ENCODE measurements at regions not wholly inside any gene's neighbourhood (a gene's known extent, or its start where the extent isn't known, plus 50 kb on each side); places are given as distances from the start of the nearest gene placed in this dataset.

DNA sequence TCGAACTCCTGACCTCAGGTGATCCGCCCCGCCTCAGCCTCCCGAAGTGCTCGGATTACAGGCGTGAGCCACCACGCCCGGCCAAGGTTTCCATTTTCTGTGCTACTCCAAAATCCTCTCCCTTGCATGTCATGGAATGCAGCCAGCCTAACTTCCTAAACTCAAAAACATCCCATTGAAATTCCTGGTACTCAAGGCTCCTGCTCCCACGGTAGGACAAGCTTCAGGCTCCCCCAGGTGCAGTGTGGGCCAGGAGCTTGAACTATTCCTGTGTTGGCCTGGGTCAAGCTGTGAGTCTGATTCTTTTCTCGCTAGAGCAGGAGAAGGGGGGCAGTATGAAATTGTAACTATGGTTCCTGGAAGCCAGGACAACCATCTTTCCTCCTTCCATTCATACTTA, 97.1 kb downstream of the RPL27A start:
- no peaks in the 10 kb centered on the region for H3K9me3 Mint-ChIP-seq
- H3K4me3 Mint-ChIP-seq = no peak overlapping the region
- peaks cover 8% of the 10 kb centered on the region for H3K27me3 Mint-ChIP-seq
- no peaks in the 10 kb centered on the region for H3K4me1 Mint-ChIP-seq
- no peaks in the 10 kb centered on the region for H3K36me3 Mint-ChIP-seq
- no peak for DNase-seq
- no peak overlapping the region for H3K27ac Mint-ChIP-seq

DNA sequence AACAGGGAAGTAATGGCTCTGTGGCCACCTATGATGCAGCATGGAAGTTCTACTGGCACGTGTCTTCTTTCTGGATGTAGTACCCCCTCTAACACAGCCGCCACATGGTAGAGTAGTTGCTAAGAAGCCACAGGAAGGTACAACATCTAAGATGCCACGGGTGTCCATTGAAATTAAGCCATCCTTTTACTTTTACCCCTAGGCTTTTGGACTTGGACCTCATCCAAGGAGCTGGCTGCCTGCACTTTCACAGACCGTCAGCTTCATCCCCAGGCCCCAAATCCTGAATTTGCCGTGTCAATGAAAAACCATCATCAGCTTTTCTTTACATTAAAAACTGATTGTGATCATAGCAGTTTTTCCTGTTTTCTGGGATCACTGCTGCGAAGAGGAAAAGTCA, 102.4 kb downstream of the RPL27A start:
- no peak for DNase-seq
- Mint-ChIP-seq H3K4me3 (no peak overlapping the region), H3K4me1 (no peaks in the 10 kb centered on the region), H3K27me3 (peaks cover 8% of the 10 kb centered on the region), H3K27ac (no peak overlapping the region), H3K9me3 (no peaks in the 10 kb centered on the region), H3K36me3 (no peaks in the 10 kb centered on the region)

DNA sequence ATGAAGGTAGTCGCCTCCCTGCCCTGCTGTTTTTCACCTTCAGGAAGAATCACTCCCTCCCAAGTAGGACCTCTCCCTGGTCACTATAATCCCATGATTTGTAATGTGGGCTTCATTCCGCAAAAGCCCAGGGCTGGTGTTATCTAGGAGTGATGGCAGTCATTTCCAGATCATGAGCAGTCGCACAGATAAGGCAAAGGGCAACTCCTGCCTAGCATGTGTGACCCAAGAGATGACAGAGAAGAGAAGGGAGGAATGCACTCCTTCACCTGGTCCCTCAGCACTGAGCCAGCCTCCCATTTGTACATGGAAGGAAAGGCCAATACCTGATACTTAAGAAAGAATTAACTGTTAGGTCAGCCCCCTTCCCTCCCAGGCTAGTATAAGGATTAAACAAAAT, 102.9 kb downstream of the RPL27A start:
- Mint-ChIP-seq H3K27me3 (peaks cover 7% of the 10 kb centered on the region), H3K4me1 (no peaks in the 10 kb centered on the region), H3K36me3 (no peaks in the 10 kb centered on the region), H3K4me3 (no peak overlapping the region), H3K27ac (no peak overlapping the region), H3K9me3 (no peaks in the 10 kb centered on the region)
- no peak for DNase-seq

DNA sequence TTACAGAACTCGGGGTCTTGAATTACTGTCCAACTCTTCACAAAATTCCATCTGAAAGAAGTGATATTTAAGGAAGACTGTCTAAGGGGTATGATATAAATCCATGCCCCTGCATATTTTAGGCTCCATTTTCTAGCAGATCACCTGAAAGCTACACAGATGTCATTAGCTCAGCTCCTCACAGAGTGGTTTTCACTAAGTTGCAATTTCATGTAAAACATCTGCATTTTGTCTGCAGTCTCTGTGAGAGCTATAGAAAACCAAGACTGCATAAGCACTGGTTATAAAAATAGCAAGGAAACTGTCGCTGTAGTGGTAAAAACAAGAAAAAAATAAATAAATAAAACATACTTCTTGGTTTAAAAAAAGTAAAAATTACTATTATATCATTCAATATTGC, 103.4 kb downstream of the RPL27A start:
- H3K4me1 Mint-ChIP-seq = no peaks in the 10 kb centered on the region
- no peak overlapping the region for H3K4me3 Mint-ChIP-seq
- no peak overlapping the region for H3K27ac Mint-ChIP-seq
- no peaks in the 10 kb centered on the region for H3K36me3 Mint-ChIP-seq
- DNase-seq = no peak
- no peaks in the 10 kb centered on the region for H3K9me3 Mint-ChIP-seq
- H3K27me3 Mint-ChIP-seq = peaks cover 2% of the 10 kb centered on the region

DNA sequence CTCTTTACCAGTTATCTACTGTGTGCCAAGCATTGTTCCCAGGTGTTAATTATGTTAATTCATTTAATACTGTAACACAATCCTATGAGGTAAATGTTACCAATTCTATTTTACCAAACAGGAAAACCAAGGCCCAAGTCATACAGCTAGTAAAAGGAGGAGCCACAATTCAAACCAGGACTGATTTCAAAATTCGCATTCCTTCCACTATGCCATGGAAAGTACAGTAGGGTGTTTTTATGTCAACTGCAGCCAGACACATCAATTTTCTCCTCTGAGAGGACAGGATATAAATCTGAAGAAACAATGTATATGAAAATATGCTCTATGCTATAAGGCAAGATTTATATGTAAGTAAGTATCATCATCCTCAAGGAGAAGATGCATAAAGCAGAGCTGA, 104.3 kb downstream of the RPL27A start:
- Mint-ChIP-seq H3K9me3 (no peaks in the 10 kb centered on the region), H3K27ac (no peak overlapping the region), H3K4me3 (no peak overlapping the region), H3K36me3 (no peaks in the 10 kb centered on the region), H3K27me3 (no peaks in the 10 kb centered on the region), H3K4me1 (no peaks in the 10 kb centered on the region)
- no peak for DNase-seq

DNA sequence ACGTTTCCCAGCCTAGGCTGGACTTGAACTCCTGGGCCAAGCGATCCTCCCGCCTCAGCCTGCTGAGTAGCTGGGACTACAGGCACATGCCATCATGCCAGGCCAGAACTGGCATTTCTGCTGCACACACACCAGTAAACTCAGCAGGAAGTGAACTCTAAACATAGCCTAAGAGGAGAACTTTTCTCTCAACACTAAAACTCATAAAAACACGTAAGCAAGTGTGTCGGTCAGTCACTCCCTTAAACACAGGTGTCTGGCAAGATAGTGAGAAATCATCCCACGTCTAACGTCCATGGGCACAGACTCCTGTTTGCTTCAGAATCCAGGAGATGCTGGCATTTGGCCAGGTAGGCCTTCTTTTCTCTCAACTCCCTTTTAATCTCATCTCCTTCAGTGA, 104.8 kb downstream of the RPL27A start:
- H3K4me1 Mint-ChIP-seq = no peaks in the 10 kb centered on the region
- no peak overlapping the region for H3K27ac Mint-ChIP-seq
- DNase-seq = no peak
- H3K36me3 Mint-ChIP-seq = no peaks in the 10 kb centered on the region
- H3K9me3 Mint-ChIP-seq = no peaks in the 10 kb centered on the region
- no peak overlapping the region for H3K4me3 Mint-ChIP-seq
- no peaks in the 10 kb centered on the region for H3K27me3 Mint-ChIP-seq

DNA sequence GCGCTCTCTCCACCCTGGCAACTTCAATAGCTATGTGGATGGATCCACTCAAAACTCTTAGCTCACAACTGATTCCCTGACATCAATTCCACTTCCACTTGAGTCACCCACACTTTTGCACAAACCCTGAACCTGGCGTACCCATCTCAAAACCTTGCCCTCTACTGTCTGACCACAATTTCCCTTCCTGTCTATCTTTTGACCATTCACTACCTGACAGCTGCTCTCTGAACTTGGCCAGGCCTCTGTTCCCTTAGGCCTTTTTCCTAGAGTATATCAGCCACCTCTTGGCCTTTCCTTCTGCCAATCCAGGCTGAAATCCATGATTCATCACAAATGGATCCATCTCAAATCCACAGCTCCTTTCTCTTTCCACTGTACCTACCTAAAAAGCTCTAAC, 106.0 kb downstream of the RPL27A start:
- no peaks in the 10 kb centered on the region for H3K4me1 Mint-ChIP-seq
- H3K4me3 Mint-ChIP-seq = no peak overlapping the region
- no peak for DNase-seq
- H3K36me3 Mint-ChIP-seq = no peaks in the 10 kb centered on the region
- no peaks in the 10 kb centered on the region for H3K9me3 Mint-ChIP-seq
- no peaks in the 10 kb centered on the region for H3K27me3 Mint-ChIP-seq
- no peak overlapping the region for H3K27ac Mint-ChIP-seq

DNA sequence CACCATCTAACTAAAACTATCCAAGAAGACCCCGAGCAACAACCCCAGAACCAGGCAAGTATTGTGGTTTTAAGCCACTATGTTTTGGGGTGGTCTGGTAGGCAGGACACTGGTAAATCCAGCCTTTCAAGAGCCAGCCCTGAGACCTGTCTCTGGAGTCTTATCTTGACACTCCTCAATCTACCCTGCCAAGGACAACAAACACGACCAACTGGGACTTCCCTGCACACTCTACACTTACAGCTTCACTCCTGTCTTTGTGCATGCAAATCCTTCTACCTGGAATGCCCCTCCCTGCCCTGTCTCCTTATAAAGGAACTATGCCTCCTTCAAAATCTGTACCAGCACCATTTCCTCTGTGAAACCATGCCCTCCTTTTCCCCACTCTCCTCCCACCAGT, 107.3 kb downstream of the RPL27A start:
- Mint-ChIP-seq H3K36me3 (no peaks in the 10 kb centered on the region), H3K27me3 (no peaks in the 10 kb centered on the region), H3K4me1 (no peaks in the 10 kb centered on the region), H3K27ac (no peak overlapping the region), H3K9me3 (no peaks in the 10 kb centered on the region), H3K4me3 (no peak overlapping the region)
- no peak for DNase-seq

DNA sequence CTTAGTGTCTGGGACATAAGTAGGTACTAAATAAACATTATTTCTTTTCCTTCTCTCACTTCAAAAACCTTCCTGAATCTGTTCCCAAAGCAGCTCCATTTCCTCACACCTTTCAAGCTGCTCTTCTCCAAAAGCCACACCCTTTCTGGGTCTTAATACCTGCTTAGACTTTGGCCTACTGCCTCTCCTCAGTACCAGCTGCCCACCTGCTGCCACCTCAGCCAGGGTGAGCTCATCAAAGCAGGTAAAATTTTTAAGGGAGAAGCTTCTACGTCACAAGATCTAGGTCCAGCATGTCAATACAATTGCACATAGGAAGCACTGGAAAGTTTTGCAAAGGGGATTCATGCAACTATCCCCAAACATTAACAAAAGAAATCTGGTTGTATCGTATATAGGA, 108.4 kb downstream of the RPL27A start:
- no peaks in the 10 kb centered on the region for H3K36me3 Mint-ChIP-seq
- H3K4me3 Mint-ChIP-seq = no peak overlapping the region
- H3K27me3 Mint-ChIP-seq = no peaks in the 10 kb centered on the region
- no peaks in the 10 kb centered on the region for H3K4me1 Mint-ChIP-seq
- DNase-seq = no peak
- no peaks in the 10 kb centered on the region for H3K9me3 Mint-ChIP-seq
- H3K27ac Mint-ChIP-seq = no peak overlapping the region

DNA sequence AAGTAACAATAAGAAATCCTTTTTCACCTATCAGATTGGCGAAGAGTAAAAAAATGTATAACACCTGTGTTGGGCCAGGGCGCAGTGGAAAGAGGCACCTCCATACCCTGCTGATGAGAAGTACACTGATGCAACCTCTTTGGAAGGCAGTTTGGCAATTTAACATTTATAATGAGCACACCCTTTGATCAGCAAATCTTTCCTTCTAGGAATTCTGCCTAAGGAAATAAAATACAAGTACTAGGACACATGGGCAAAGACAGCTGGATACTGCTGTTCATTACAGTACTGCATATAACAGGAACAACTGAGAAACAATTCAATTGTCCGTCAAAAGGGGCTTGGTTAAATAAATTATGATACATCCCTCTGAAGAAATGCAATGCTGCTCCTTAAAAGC, 110.1 kb downstream of the RPL27A start:
- H3K27ac Mint-ChIP-seq = no peak overlapping the region
- no peaks in the 10 kb centered on the region for H3K4me1 Mint-ChIP-seq
- no peak for DNase-seq
- H3K27me3 Mint-ChIP-seq = no peaks in the 10 kb centered on the region
- no peak overlapping the region for H3K4me3 Mint-ChIP-seq
- no peaks in the 10 kb centered on the region for H3K36me3 Mint-ChIP-seq
- no peaks in the 10 kb centered on the region for H3K9me3 Mint-ChIP-seq

DNA sequence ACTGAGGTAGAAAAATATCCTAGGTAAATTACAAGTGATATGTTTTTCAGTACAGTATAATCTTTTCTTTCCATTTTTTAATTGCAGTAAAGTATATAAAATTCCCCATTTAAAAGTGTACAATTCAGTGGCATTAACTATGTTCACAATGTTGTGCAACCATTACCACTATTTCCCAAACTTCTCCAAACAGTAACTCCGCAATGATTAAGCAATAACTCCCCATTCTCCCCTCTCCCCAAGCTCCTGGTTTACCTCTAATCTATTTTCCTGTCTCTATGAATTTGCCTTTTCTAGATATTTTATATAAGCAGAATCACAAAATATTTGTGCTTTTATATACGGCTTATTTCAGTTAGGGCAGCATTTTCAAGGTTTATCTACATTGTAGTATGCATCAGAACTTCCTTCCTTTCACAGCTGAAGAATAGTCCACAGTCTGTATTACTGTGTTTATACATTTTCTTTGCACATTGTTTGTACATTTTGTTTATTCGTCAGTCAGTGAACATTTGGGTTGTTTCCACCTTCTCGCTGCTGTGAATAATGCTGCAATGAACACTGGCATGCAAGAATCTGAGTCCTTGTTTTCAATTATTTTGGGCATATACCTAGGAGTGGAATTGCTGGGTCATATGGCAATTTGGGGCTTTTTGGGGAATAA, 110.7 kb downstream of the RPL27A start:
- Mint-ChIP-seq H3K9me3 (no peaks in the 10 kb centered on the region), H3K27ac (no peak overlapping the region), H3K36me3 (no peaks in the 10 kb centered on the region), H3K4me3 (no peak overlapping the region), H3K4me1 (no peaks in the 10 kb centered on the region), H3K27me3 (no peaks in the 10 kb centered on the region)
- no peak for DNase-seq

DNA sequence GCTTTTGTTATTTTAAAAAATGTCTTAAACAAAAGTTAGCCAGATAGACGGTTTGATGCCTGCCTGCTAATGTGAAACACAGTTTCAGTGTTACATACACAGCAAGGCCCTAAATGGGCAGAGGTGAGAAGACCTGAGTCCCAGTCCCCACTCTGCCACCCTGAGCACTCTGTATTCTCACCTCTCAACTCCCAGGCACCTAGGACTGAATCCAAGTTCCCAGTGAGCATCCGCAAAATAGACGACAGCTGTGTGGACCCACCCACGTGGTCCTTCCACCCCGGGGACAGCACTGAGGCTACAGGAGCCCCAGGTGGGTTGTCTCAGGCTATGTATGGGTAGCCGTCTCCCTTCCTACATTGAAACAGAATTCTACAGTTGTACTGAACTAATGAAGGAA, 111.5 kb downstream of the RPL27A start:
- Mint-ChIP-seq H3K4me3 (no peak overlapping the region), H3K4me1 (no peaks in the 10 kb centered on the region), H3K9me3 (no peaks in the 10 kb centered on the region), H3K27ac (no peak overlapping the region), H3K27me3 (no peaks in the 10 kb centered on the region), H3K36me3 (no peaks in the 10 kb centered on the region)
- no peak for DNase-seq

DNA sequence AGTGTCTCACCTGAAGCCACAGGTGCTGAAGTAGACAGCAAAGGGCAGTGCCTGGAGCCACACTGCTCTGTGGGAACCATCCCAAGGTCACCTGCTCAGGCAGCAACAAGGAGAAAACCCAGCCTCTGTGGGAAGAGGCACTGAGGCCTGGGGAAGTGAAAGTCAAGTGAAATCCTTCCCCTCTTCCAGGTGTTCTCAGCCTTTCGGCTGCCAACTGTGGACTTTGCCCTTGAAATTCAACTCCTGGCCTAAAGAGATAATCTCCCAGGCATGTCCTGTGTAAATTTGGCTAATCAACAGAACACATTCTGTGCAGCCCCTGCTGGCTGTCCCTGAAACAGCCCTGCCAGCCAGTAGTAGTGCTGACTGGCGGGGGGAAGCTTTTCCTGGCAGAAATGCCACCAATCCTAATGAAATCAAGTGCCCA, 112.1 kb downstream of the RPL27A start:
- no peaks in the 10 kb centered on the region for H3K4me1 Mint-ChIP-seq
- no peaks in the 10 kb centered on the region for H3K36me3 Mint-ChIP-seq
- no peak for DNase-seq
- no peak overlapping the region for H3K27ac Mint-ChIP-seq
- H3K27me3 Mint-ChIP-seq = no peaks in the 10 kb centered on the region
- H3K9me3 Mint-ChIP-seq = no peaks in the 10 kb centered on the region
- no peak overlapping the region for H3K4me3 Mint-ChIP-seq

DNA sequence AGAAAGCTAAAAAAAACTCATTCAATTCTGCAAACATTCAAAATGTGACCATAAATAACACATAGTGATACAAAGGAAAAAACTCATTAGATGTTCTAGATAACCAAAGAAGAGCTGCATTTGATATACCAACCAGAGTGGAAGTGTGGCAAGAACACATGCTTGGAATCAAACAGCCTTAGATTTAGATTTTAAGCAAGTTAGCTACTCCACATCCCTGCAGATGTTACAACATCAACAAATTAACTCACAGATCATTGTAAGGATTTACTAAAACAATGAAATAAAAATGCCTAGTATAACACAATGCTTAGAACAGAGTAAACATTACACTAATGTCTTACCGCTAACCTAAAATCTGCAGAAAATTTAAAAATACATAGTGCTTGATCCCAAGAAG, 114.0 kb upstream of the AKIP1 start:
- no peak for DNase-seq
- H3K27ac Mint-ChIP-seq = no peak overlapping the region
- no peaks in the 10 kb centered on the region for H3K9me3 Mint-ChIP-seq
- H3K4me3 Mint-ChIP-seq = no peak overlapping the region
- no peaks in the 10 kb centered on the region for H3K4me1 Mint-ChIP-seq
- H3K27me3 Mint-ChIP-seq = no peaks in the 10 kb centered on the region
- H3K36me3 Mint-ChIP-seq = no peaks in the 10 kb centered on the region

DNA sequence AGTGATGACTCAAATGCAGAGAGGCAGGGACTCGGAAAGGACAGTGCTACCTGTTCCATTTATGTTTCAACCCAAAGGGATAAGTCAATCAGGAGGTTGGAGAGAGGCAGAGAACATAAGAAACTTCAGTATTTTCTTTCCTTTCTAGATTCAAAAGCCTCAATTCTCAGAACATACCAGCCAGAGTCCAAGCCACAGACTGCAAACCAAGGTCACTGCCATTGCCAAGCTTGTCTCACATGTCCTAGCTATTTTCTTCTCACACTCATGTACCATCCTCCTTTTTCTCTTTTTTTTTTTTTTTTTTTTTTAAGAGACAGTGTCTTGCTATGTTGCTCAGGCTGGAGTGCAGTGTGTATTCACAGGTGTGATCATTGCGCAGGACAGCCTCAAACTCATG, 111.7 kb upstream of the AKIP1 start:
- no peak for DNase-seq
- Mint-ChIP-seq H3K9me3 (no peaks in the 10 kb centered on the region), H3K4me1 (no peaks in the 10 kb centered on the region), H3K4me3 (no peak overlapping the region), H3K27me3 (no peaks in the 10 kb centered on the region), H3K36me3 (no peaks in the 10 kb centered on the region), H3K27ac (no peak overlapping the region)

DNA sequence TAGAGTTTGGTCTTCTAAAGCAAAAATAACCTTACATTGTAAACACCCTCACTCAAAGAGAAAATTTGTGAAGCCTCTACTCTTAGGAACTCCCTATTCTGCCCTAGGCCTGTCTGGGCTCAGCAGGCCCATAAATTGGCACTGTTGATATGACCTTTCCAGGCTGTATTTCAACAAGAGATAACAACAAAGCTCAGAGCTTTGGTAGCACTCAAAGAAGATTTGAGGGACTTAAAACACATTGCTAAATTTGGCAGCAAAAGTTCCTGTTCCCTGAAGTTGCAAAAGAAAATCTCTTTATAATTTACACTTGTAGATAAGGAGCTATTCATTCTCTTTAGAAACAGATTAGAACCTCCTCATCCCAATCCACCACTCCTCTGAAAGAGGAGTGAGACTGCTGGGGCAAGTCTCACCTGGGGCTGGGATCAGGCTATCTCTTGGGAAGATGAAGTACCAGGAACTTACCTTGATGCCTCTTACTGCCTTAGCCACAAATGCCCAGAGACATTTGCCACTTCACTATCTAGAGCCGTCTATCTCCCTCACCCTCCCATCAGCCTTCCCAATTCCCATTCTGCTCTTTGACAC, 110.4 kb upstream of the AKIP1 start:
- Mint-ChIP-seq H3K27ac (no peak overlapping the region), H3K9me3 (no peaks in the 10 kb centered on the region), H3K36me3 (no peaks in the 10 kb centered on the region), H3K4me3 (no peak overlapping the region), H3K27me3 (no peaks in the 10 kb centered on the region), H3K4me1 (no peaks in the 10 kb centered on the region)
- DNase-seq = no peak

All from activated naive CD8-positive, alpha-beta T cell treated with anti-CD3 and anti-CD28 coated beads for 36 hours (primary cell).